GM23338 (cell line): ENCODE measurements at regions not wholly inside any gene's neighbourhood (a gene's known extent, or its start where the extent isn't known, plus 50 kb on each side); places are given as distances from the start of the nearest gene placed in this dataset.

Experiments used
- ATAC-seq: fragments of 200-7000 bp; cut with Tn5 transposase; 3 replicates; pipeline ENCODE4 v1.9.1; 2020
- DNase-seq: peaks from one replicate; pipeline ENCODE4 v3.0.0-alpha.2; 2015; ENCODE audit warnings: low spot score
- H2AFZ ChIP-seq: fragments of 200-600 bp; sonication (generic); 2 replicates; pipeline ENCODE4 v1.8.0; 2016; ENCODE audit warnings: antibody characterized with exemption, mild to moderate bottlenecking, moderate library complexity
- H3F3A ChIP-seq: fragments of 200-600 bp; sonication (generic); replicated peaks from 2 replicates; pipeline ENCODE4 v1.8.0; 2017; ENCODE audit warnings: antibody characterized with exemption, mixed run types, low read depth
- H3K27ac ChIP-seq: fragments of 200-600 bp; sonication (generic); 2 replicates; pipeline ENCODE4 v1.6.1; 2016; ENCODE audit warnings: low read depth
- H3K27me3 ChIP-seq: fragments of 200-600 bp; sonication (generic); 2 replicates; pipeline ENCODE4 v1.8.0; 2016; ENCODE audit warnings: mild to moderate bottlenecking, mixed run types, moderate library complexity; ENCODE audit not compliant: insufficient read depth
- H3K36me3 ChIP-seq: fragments of 200-600 bp; sonication (generic); 2 replicates; pipeline ENCODE4 v1.8.0; 2016; ENCODE audit warnings: mild to moderate bottlenecking; ENCODE audit not compliant: insufficient read depth
- H3K4me1 ChIP-seq: fragments of 200-600 bp; sonication (generic); 2 replicates; pipeline ENCODE4 v1.8.0; 2016; ENCODE audit warnings: mild to moderate bottlenecking, moderate library complexity; ENCODE audit not compliant: insufficient read depth
- H3K4me2 ChIP-seq: fragments of 200-600 bp; sonication (generic); 2 replicates; pipeline ENCODE4 v1.7.1; 2017; ENCODE audit warnings: mixed run types
- H3K4me3 ChIP-seq: fragments of 200-600 bp; sonication (generic); 2 replicates; pipeline ENCODE4 v1.6.1; 2016; ENCODE audit warnings: mixed run types
- H3K79me2 ChIP-seq: fragments of 200-600 bp; sonication (generic); replicated peaks from 2 replicates; pipeline ENCODE4 v1.8.0; 2017; ENCODE audit warnings: mild to moderate bottlenecking; ENCODE audit not compliant: insufficient read depth
- H3K9me2 ChIP-seq: fragments of 200-600 bp; sonication (generic); 2 replicates; pipeline ENCODE4 v1.8.0; 2017; ENCODE audit not compliant: insufficient read depth
- H4K20me1 ChIP-seq: fragments of 200-600 bp; sonication (generic); replicated peaks from 2 replicates; pipeline ENCODE4 v1.8.0; 2017; ENCODE audit warnings: mild to moderate bottlenecking; ENCODE audit not compliant: insufficient read depth
- H3K27ac Mint-ChIP-seq: 2 replicates; pipeline ENCODE4 v1.8.0; 2020; ENCODE audit warnings: inconsistent platforms, mild to moderate bottlenecking, moderate library complexity, mixed read lengths
- H3K27me3 Mint-ChIP-seq: 3 replicates; pipeline ENCODE4 v1.8.0; 2022; ENCODE audit warnings: low read depth, mild to moderate bottlenecking, moderate library complexity, mixed read lengths, inconsistent platforms; ENCODE audit not compliant: insufficient read depth, poor library complexity
- H3K36me3 Mint-ChIP-seq: 3 replicates; pipeline ENCODE4 v1.8.0; 2021; ENCODE audit warnings: low read depth, mild to moderate bottlenecking, inconsistent platforms, moderate library complexity, mixed read lengths
- H3K4me1 Mint-ChIP-seq: 3 replicates; pipeline ENCODE4 v1.8.0; 2020; ENCODE audit warnings: mild to moderate bottlenecking, inconsistent platforms, mixed read lengths
- H3K4me3 Mint-ChIP-seq: 3 replicates; pipeline ENCODE4 v1.8.0; 2021; ENCODE audit warnings: moderate library complexity, mild to moderate bottlenecking, inconsistent platforms, mixed read lengths
- H3K9me3 Mint-ChIP-seq: 3 replicates; pipeline ENCODE4 v1.8.0; 2020; ENCODE audit warnings: moderate library complexity, mild to moderate bottlenecking, inconsistent platforms, mixed read lengths
- CREB1 ChIP-seq: fragments of 250-450 bp; sonication (Bioruptor Pico); IDR thresholded peaks from 2 replicates; pipeline ENCODE4 v1.5.0; 2020; ENCODE audit warnings: low read depth, mild to moderate bottlenecking, moderate library complexity
- CTCF ChIP-seq, 2 experiments: fragments of 200-600 bp in 1 of 2; sonication (generic) in 1 of 2; conservative IDR thresholded peaks; 2 replicates each; pipeline versions ENCODE4 v1.5.1 to v1.6.1; 2016 to 2017; ENCODE audit warnings: antibody characterized with exemption in 2 of 2, low read depth in 2 of 2, mild to moderate bottlenecking in 2 of 2, moderate library complexity in 1 of 2
- ETS1 ChIP-seq: IDR thresholded peaks from 2 replicates; pipeline ENCODE4 v1.6.1; 2016; ENCODE audit warnings: antibody characterized with exemption
- EZH2 ChIP-seq: fragments of 200-600 bp; sonication (generic); IDR thresholded peaks from one replicate; pipeline ENCODE4 v1.8.0; 2017; ENCODE audit warnings: antibody characterized with exemption, mild to moderate bottlenecking, low read depth; ENCODE audit not compliant: unreplicated experiment
- EZH2phosphoT487 ChIP-seq: fragments of 200-600 bp; sonication (generic); IDR thresholded peaks from one replicate; pipeline ENCODE4 v1.8.1; 2018; ENCODE audit warnings: antibody characterized with exemption; ENCODE audit not compliant: unreplicated experiment
- JUNB ChIP-seq: IDR thresholded peaks from one replicate; pipeline ENCODE4 v1.6.1; 2016; ENCODE audit warnings: antibody characterized with exemption; ENCODE audit not compliant: unreplicated experiment
- NANOG ChIP-seq: IDR thresholded peaks from 2 replicates; pipeline ENCODE4 v1.6.1; 2016; ENCODE audit warnings: antibody characterized with exemption, borderline replicate concordance
- POLR2AphosphoS5 ChIP-seq: IDR thresholded peaks from 2 replicates; pipeline ENCODE4 v1.6.1; 2016; ENCODE audit warnings: antibody characterized with exemption, low read depth
- REST ChIP-seq: IDR thresholded peaks from one replicate; pipeline ENCODE4 v1.6.1; 2018; ENCODE audit warnings: antibody characterized with exemption; ENCODE audit not compliant: unreplicated experiment
- STAT1 ChIP-seq: IDR thresholded peaks from one replicate; pipeline ENCODE4 v1.6.1; 2016; ENCODE audit warnings: antibody characterized with exemption; ENCODE audit not compliant: unreplicated experiment
- ZNF114 ChIP-seq: fragments of 250-450 bp; sonication (Bioruptor Pico); IDR thresholded peaks from 2 replicates; pipeline ENCODE4 v1.5.0; 2020; ENCODE audit warnings: mild to moderate bottlenecking, moderate library complexity
- ZNF331 ChIP-seq: fragments of 250-450 bp; sonication (Bioruptor Pico); IDR thresholded peaks from 2 replicates; pipeline ENCODE4 v1.5.0; 2020; ENCODE audit warnings: low read depth, mild to moderate bottlenecking, moderate library complexity
- ZNF462 ChIP-seq: fragments of 250-450 bp; sonication (Bioruptor Pico); IDR thresholded peaks from 2 replicates; pipeline ENCODE4 v1.5.0; 2020; ENCODE audit warnings: mild to moderate bottlenecking, moderate library complexity

- Histone ChIP-seq H3K4me1 (no peaks in the 10 kb centered on the region), H3K79me2 (no peaks in the 10 kb centered on the region), H3K27me3 (no peaks in the 10 kb centered on the region), H3K4me3 (no peak overlapping the region), H3K4me2 (no peak overlapping the region), H4K20me1 (no peaks in the 10 kb centered on the region), H3K36me3 (no peaks in the 10 kb centered on the region), H2AFZ (no peak overlapping the region), H3K27ac (no peak overlapping the region), H3F3A (no peaks in the 10 kb centered on the region), H3K9me2 (no peaks in the 10 kb centered on the region)
- TF ChIP-seq EZH2 (no peak), ZNF331 (CRISPR knock-in tag) (no peak), ZNF114 (CRISPR knock-in tag) (no peak), CTCF (conservative IDR thresholded peaks at IDR 0.05; ENCODE audit: low read depth in 2 of 2) (no peak), POLR2AphosphoS5 (no peak), CREB1 (CRISPR knock-in tag) (no peak), ETS1 (no peak), STAT1 (no peak), NANOG (no peak), REST (no peak), JUNB (no peak), ZNF462 (no peak), EZH2phosphoT487 (no peak)
- no peak for DNase-seq
- ATAC-seq = no peak
- Mint-ChIP-seq H3K9me3 (no peaks in the 10 kb centered on the region; the same call in 2 of the 3 replicates), H3K36me3 (no peaks in the 10 kb centered on the region), H3K27me3 (peaks cover 3% of the 10 kb centered on the region), H3K4me1 (peaks cover 17% of the 10 kb centered on the region), H3K4me3 (no peak overlapping the region), H3K27ac (no peak overlapping the region)
These were observed 173.8 kb downstream of the TMEM18 start for GRCh38 chr2:503288-503999.
